Suprapubic skin (tissue), 3 donors: ENCODE measurements at regions not wholly inside any gene's neighbourhood (a gene's known extent, or its start where the extent isn't known, plus 50 kb on each side); places are given as distances from the start of the nearest gene placed in this dataset.

Source experiments
- POLR2AphosphoS5 ChIP-seq, 3 donors: sonication (generic); formaldehyde crosslinking; IDR thresholded peaks; one replicate each; pipeline ENCODE4 v1.6.1; 2017; ENCODE audit warnings: antibody characterized with exemption in 3 of 3
- TF ChIP-seq, protein P1 (sequence below), 2 donors: fragments of 200-600 bp in 1 of 2; fragments of 450-650 bp in 1 of 2; sonication (generic) in 1 of 2; IDR thresholded peaks; one replicate each; pipeline ENCODE4 v1.5.1; 2016 to 2019; ENCODE audit warnings: antibody characterized with exemption in 2 of 2, mild to moderate bottlenecking in 1 of 2, moderate library complexity in 1 of 2

DNA sequence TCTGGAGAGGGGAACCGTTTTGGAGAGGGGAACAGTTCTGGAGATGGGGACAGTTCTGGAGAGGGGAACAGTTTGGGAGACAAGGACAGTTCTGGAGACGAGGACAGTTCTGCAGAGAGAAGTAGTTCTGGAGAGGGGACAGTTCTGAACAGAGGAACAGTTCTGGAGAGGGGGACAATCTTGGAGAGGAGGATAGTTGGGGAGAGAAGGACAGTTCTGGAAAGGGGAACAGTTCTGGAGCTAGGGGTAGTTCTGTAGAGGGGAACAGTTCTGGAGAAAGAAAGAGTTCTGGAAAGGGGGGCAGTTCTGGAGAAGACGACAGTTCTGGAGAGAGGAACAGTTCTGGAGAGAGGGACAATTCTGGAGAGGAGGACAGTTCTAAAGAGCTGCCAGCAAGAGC is 745.9 kb downstream of the GALR1 start:
- TF ChIP-seq, protein P1, sequence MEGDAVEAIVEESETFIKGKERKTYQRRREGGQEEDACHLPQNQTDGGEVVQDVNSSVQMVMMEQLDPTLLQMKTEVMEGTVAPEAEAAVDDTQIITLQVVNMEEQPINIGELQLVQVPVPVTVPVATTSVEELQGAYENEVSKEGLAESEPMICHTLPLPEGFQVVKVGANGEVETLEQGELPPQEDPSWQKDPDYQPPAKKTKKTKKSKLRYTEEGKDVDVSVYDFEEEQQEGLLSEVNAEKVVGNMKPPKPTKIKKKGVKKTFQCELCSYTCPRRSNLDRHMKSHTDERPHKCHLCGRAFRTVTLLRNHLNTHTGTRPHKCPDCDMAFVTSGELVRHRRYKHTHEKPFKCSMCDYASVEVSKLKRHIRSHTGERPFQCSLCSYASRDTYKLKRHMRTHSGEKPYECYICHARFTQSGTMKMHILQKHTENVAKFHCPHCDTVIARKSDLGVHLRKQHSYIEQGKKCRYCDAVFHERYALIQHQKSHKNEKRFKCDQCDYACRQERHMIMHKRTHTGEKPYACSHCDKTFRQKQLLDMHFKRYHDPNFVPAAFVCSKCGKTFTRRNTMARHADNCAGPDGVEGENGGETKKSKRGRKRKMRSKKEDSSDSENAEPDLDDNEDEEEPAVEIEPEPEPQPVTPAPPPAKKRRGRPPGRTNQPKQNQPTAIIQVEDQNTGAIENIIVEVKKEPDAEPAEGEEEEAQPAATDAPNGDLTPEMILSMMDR (IDR thresholded peaks at IDR 0.05) = no peak
- TF ChIP-seq POLR2AphosphoS5 (IDR thresholded peaks at IDR 0.05) = no peak
